ENCODE measurements at regions not wholly inside any gene's neighbourhood (a gene's known extent, or its start where the extent isn't known, plus 50 kb on each side); places are given as distances from the start of the nearest gene placed in this dataset.

DNA sequence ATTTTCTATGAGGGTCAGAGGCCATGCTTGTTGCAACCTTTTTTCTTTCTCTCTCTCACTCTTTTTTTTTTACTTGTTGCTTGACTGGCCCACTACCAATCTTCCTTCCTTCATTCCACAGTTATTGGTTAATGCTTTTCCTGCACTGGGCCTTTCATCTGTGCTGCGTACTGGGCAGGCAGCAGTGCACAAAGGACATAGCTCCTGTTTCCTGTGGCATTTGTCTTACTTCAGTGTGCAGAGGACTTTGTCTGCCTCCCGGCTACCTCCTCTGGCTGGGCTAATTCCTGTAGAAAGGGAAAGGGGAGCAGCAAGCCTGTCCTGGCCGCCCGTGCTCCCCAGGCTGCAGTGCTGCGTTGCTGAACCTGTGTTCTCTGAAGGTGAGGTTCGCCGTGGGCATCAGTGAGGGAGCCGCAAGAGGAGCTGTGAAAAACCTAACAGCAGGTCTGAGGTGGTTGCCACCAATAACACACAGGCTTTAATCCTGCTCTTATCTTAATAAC lies 93.7 kb upstream of the RGMA start:
- H2AFZ ChIP-seq, result no peak overlapping the region
- peaks cover 12% of the 10 kb centered on the region for H3K4me1 ChIP-seq (ENCODE audit: insufficient read depth)
- no peaks in the 10 kb centered on the region for H3K9me3 ChIP-seq (ENCODE audit: low read depth)
- no peak overlapping the region for H3K4me3 ChIP-seq
- DNase-seq (ENCODE audit: low spot score), result no peak
- H4K20me1 ChIP-seq (ENCODE audit: insufficient read depth, poor library complexity, severe bottlenecking), result no peaks in the 10 kb centered on the region
- 77% methylated on average over 8 of the region's 8 CpGs for WGBS (ENCODE audit: low lambda C conversion rate, missing lambda C conversion rate)
- no peaks in the 10 kb centered on the region for H3K36me3 ChIP-seq (replicated peaks; ENCODE audit: insufficient read depth, low read depth)
- H3K4me2 ChIP-seq, result no peak overlapping the region
- TF ChIP-seq, protein P1, sequence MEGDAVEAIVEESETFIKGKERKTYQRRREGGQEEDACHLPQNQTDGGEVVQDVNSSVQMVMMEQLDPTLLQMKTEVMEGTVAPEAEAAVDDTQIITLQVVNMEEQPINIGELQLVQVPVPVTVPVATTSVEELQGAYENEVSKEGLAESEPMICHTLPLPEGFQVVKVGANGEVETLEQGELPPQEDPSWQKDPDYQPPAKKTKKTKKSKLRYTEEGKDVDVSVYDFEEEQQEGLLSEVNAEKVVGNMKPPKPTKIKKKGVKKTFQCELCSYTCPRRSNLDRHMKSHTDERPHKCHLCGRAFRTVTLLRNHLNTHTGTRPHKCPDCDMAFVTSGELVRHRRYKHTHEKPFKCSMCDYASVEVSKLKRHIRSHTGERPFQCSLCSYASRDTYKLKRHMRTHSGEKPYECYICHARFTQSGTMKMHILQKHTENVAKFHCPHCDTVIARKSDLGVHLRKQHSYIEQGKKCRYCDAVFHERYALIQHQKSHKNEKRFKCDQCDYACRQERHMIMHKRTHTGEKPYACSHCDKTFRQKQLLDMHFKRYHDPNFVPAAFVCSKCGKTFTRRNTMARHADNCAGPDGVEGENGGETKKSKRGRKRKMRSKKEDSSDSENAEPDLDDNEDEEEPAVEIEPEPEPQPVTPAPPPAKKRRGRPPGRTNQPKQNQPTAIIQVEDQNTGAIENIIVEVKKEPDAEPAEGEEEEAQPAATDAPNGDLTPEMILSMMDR (IDR thresholded peaks at IDR 0.05; ENCODE audit: poor library complexity), result no peak
- no peak for TF ChIP-seq EZH2phosphoT487 (IDR thresholded peaks at IDR 0.05; ENCODE audit: low read depth, severe bottlenecking, unreplicated experiment)
- no peak for TF ChIP-seq EZH2 (IDR thresholded peaks at IDR 0.05; ENCODE audit: borderline replicate concordance)
- no peaks in the 10 kb centered on the region for H3K9me2 ChIP-seq (replicated peaks; ENCODE audit: insufficient read depth)
- H3K27ac ChIP-seq, result no peak overlapping the region
- H3K27me3 ChIP-seq, result peaks cover 3% of the 10 kb centered on the region
- H3K79me2 ChIP-seq, result no peaks in the 10 kb centered on the region

DNA sequence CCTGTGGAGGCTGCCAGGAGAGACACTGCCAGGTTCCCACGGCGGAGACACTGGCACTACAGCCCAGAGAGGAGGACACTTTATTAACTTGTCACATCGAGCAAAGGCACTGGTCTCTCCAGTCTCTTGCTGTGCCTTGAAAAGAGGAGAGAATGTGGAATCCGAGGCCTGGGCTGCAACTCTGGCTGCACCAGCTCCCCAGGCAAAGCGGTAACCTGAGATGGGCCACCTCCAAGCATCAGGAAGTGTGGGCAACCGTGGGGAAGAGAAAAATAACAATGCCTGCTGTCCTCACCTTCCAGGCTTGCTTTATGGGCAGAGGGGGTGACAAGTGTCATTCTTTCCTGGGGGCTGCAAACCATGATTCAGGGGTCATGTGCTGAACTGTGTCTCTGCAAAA lies 91.6 kb upstream of the RGMA start:
- DNase-seq (ENCODE audit: low spot score), result no peak
- Histone ChIP-seq H3K4me1 (ENCODE audit: insufficient read depth) (peaks cover 12% of the 10 kb centered on the region), H3K9me2 (replicated peaks; ENCODE audit: insufficient read depth) (no peaks in the 10 kb centered on the region), H4K20me1 (ENCODE audit: insufficient read depth, poor library complexity, severe bottlenecking) (no peaks in the 10 kb centered on the region), H3K4me3 (no peak overlapping the region), H3K27ac (no peak overlapping the region), H3K36me3 (replicated peaks; ENCODE audit: insufficient read depth, low read depth) (no peaks in the 10 kb centered on the region), H3K9me3 (ENCODE audit: low read depth) (no peaks in the 10 kb centered on the region), H2AFZ (no peak overlapping the region), H3K4me2 (no peak overlapping the region), H3K27me3 (no peaks in the 10 kb centered on the region), H3K79me2 (no peaks in the 10 kb centered on the region)
- 49% methylated on average over 6 of the region's 6 CpGs for WGBS (ENCODE audit: low lambda C conversion rate, missing lambda C conversion rate)
- TF ChIP-seq, protein P1 (IDR thresholded peaks at IDR 0.05; ENCODE audit: poor library complexity), result no peak

GRCh38 chr15:93180128-93180527 lies 91.1 kb upstream of the RGMA start:
- TF ChIP-seq, protein P1 (IDR thresholded peaks at IDR 0.05; ENCODE audit: poor library complexity), result no peak
- TF ChIP-seq EZH2 (IDR thresholded peaks at IDR 0.05; ENCODE audit: borderline replicate concordance), result no peak
- TF ChIP-seq EZH2phosphoT487 (IDR thresholded peaks at IDR 0.05; ENCODE audit: low read depth, severe bottlenecking, unreplicated experiment), result no peak
- Histone ChIP-seq H3K4me1 (ENCODE audit: insufficient read depth) (peaks cover 12% of the 10 kb centered on the region), H3K4me3 (no peak overlapping the region), H2AFZ (no peak overlapping the region), H3K9me2 (replicated peaks; ENCODE audit: insufficient read depth) (no peaks in the 10 kb centered on the region), H3K27me3 (no peaks in the 10 kb centered on the region), H3K36me3 (replicated peaks; ENCODE audit: insufficient read depth, low read depth) (no peaks in the 10 kb centered on the region), H4K20me1 (ENCODE audit: insufficient read depth, poor library complexity, severe bottlenecking) (no peaks in the 10 kb centered on the region), H3K4me2 (no peak overlapping the region), H3K9me3 (ENCODE audit: low read depth) (no peaks in the 10 kb centered on the region), H3K27ac (no peak overlapping the region), H3K79me2 (no peaks in the 10 kb centered on the region)
- no peak for DNase-seq (ENCODE audit: low spot score)
- 82% methylated on average over 7 of the region's 7 CpGs for WGBS (ENCODE audit: low lambda C conversion rate, missing lambda C conversion rate)

DNA sequence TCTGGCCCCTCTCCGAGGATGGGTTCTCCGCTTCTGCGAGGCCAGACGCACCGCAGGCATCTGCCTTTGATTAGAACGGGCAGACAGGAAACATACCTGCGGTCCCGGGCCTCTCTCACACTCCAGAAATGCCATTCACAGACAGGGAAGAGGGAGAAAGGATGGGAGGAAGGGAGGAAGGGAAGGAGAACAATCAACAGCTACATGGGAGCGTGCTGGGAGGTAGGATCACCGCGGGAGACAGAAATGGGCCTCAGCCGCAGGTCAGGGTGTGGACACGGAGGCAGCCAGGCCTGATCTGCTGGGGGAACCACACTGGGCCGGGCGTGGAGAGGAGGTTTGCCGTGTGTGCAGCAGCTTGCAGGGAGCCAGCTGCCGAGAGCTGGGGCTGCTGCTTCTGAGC lies 90.7 kb upstream of the RGMA start:
- Histone ChIP-seq H4K20me1 (ENCODE audit: insufficient read depth, poor library complexity, severe bottlenecking) (no peaks in the 10 kb centered on the region), H3K9me2 (replicated peaks; ENCODE audit: insufficient read depth) (no peaks in the 10 kb centered on the region), H3K4me3 (no peak overlapping the region), H3K79me2 (no peaks in the 10 kb centered on the region), H2AFZ (no peak overlapping the region), H3K4me1 (ENCODE audit: insufficient read depth) (peaks cover 12% of the 10 kb centered on the region), H3K9me3 (ENCODE audit: low read depth) (no peaks in the 10 kb centered on the region), H3K36me3 (replicated peaks; ENCODE audit: insufficient read depth, low read depth) (no peaks in the 10 kb centered on the region), H3K4me2 (no peak overlapping the region), H3K27me3 (no peaks in the 10 kb centered on the region), H3K27ac (no peak overlapping the region)
- WGBS (ENCODE audit: low lambda C conversion rate, missing lambda C conversion rate), result 39% methylated on average over 16 of the region's 17 CpGs
- DNase-seq (ENCODE audit: low spot score), result peak; percentile 20
- TF ChIP-seq, protein P1 (IDR thresholded peaks at IDR 0.05; ENCODE audit: poor library complexity), result no peak
- TF ChIP-seq EZH2phosphoT487 (IDR thresholded peaks at IDR 0.05; ENCODE audit: low read depth, severe bottlenecking, unreplicated experiment) (no peak), EZH2 (IDR thresholded peaks at IDR 0.05; ENCODE audit: borderline replicate concordance) (no peak)

Data from hepatocyte (in vitro differentiated cells).